ENCODE measurements at regions not wholly inside any gene's neighbourhood (a gene's known extent, or its start where the extent isn't known, plus 50 kb on each side); places are given as distances from the start of the nearest gene placed in this dataset.

DNA sequence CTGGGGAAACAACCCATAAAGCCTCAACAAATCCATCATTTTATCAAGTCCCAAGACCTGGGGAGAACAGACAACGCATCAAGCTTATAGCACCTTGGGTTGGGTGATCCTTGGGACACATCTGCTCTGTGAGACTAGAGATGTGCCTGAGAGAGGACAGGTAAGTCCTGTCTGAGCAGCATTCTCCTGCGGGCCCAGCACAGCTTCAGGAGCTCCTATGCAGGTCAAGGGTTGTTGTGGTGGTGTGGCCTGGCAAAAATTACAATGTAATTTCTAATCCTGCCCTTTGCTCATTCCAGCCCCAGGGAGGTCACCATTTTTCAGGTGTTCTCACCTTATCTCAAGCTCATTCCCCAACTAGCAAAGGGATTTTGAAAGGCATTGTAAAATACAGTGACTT, 608.1 kb upstream of the CAMK1G start:
- no peak overlapping the region for H3K27ac ChIP-seq (ENCODE audit: low read depth in 1 of 2, low read length in 2 of 2)
- Mint-ChIP-seq H3K9me3 (no peaks in the 10 kb centered on the region), H3K36me3 (ENCODE audit: low read depth) (no peaks in the 10 kb centered on the region), H3K27ac (no peak overlapping the region), H3K27me3 (peaks cover 4% of the 10 kb centered on the region), H3K4me1 (ENCODE audit: low read depth) (no peaks in the 10 kb centered on the region), H3K4me3 (no peak overlapping the region)
- intact Hi-C loops (cut with DNase I, micrococcal nuclease) = no loop called here
- no peak for DNase-seq
- H3K27me3 ChIP-seq (ENCODE audit: control insufficient read depth in 1 of 2, insufficient read depth in 2 of 2, low read length in 2 of 2) = no peaks in the 10 kb centered on the region
- no peaks in the 10 kb centered on the region for H3K4me1 ChIP-seq (ENCODE audit: insufficient read depth, low read length)
- no peak overlapping the region for H3K4me3 ChIP-seq (ENCODE audit: low read length)
- CTCF ChIA-PET = no interaction called here
- no peaks in the 10 kb centered on the region for H3K9me3 ChIP-seq (ENCODE audit: control insufficient read depth in 1 of 2, insufficient read depth in 1 of 2, low read length in 2 of 2)
- no peak for ATAC-seq (ENCODE audit: poor library complexity)
- no peaks in the 10 kb centered on the region for H3K36me3 ChIP-seq (ENCODE audit: insufficient read depth, low read length)
- POLR2A ChIA-PET = no interaction called here
- TF ChIP-seq CTCF (IDR thresholded peaks at IDR 0.05) = no peak

DNA sequence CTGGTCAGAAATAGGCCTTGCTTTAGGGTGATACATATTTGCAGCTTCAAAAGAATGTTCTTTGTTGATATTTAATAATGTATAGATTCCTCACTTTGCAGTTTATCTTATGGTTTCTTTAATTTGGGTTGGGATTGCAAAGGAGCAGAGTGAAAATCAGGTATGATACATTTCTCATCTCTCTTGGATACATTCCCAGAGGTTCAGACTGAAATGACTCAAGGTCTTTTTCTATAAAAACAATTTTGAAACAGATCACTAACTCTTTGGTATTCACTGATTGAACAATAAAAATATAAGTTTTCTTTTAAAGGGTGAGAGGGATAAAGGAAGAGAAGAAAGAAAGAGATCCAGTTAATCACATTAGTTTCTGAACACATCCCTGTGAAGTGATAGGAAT, 606.5 kb upstream of the CAMK1G start:
- POLR2A ChIA-PET = no interaction called here
- CTCF ChIA-PET = no interaction called here
- H3K36me3 Mint-ChIP-seq (ENCODE audit: low read depth) = no peaks in the 10 kb centered on the region
- no peaks in the 10 kb centered on the region for H3K4me1 Mint-ChIP-seq (ENCODE audit: low read depth)
- no peak overlapping the region for H3K27ac ChIP-seq (ENCODE audit: low read depth in 1 of 2, low read length in 2 of 2)
- no peaks in the 10 kb centered on the region for H3K9me3 ChIP-seq (ENCODE audit: control insufficient read depth in 1 of 2, insufficient read depth in 1 of 2, low read length in 2 of 2)
- H3K4me3 Mint-ChIP-seq = no peak overlapping the region
- H3K4me1 ChIP-seq (ENCODE audit: insufficient read depth, low read length) = no peaks in the 10 kb centered on the region
- H3K36me3 ChIP-seq (ENCODE audit: insufficient read depth, low read length) = no peaks in the 10 kb centered on the region
- no peak for TF ChIP-seq CTCF (IDR thresholded peaks at IDR 0.05)
- no peak for ATAC-seq (ENCODE audit: poor library complexity)
- intact Hi-C loops (cut with DNase I, micrococcal nuclease) = no loop called here
- no peak overlapping the region for H3K27ac Mint-ChIP-seq
- H3K9me3 Mint-ChIP-seq = no peaks in the 10 kb centered on the region
- no peaks in the 10 kb centered on the region for H3K27me3 Mint-ChIP-seq
- no peak for DNase-seq
- H3K27me3 ChIP-seq (ENCODE audit: control insufficient read depth in 1 of 2, insufficient read depth in 2 of 2, low read length in 2 of 2) = no peaks in the 10 kb centered on the region
- no peak overlapping the region for H3K4me3 ChIP-seq (ENCODE audit: low read length)

GRCh38 chr1:208977638-208978256, 605.8 kb upstream of the CAMK1G start:
- H3K4me1 ChIP-seq (ENCODE audit: insufficient read depth, low read length) = no peaks in the 10 kb centered on the region
- no peaks in the 10 kb centered on the region for H3K9me3 ChIP-seq (ENCODE audit: control insufficient read depth in 1 of 2, insufficient read depth in 1 of 2, low read length in 2 of 2)
- H3K27ac ChIP-seq (ENCODE audit: low read depth in 1 of 2, low read length in 2 of 2) = no peak overlapping the region
- ATAC-seq (ENCODE audit: poor library complexity) = no peak
- Mint-ChIP-seq H3K27ac (no peak overlapping the region), H3K27me3 (no peaks in the 10 kb centered on the region), H3K36me3 (ENCODE audit: low read depth) (no peaks in the 10 kb centered on the region), H3K4me3 (no peak overlapping the region), H3K4me1 (ENCODE audit: low read depth) (no peaks in the 10 kb centered on the region), H3K9me3 (no peaks in the 10 kb centered on the region)
- DNase-seq = no peak
- ChIA-PET POLR2A (no interaction called here), CTCF (no interaction called here)
- no peaks in the 10 kb centered on the region for H3K27me3 ChIP-seq (ENCODE audit: control insufficient read depth in 1 of 2, insufficient read depth in 2 of 2, low read length in 2 of 2)
- no peak for TF ChIP-seq CTCF (IDR thresholded peaks at IDR 0.05)
- intact Hi-C loops (cut with DNase I, micrococcal nuclease) = no loop called here
- H3K36me3 ChIP-seq (ENCODE audit: insufficient read depth, low read length) = no peaks in the 10 kb centered on the region
- no peak overlapping the region for H3K4me3 ChIP-seq (ENCODE audit: low read length)
